Breast epithelium (tissue), 3 donors: ENCODE measurements at regions not wholly inside any gene's neighbourhood (a gene's known extent, or its start where the extent isn't known, plus 50 kb on each side); places are given as distances from the start of the nearest gene placed in this dataset.

ENCODE experiments used
- POLR2A ChIP-seq: fragments of 450-650 bp; IDR thresholded peaks from one replicate; pipeline ENCODE4 v1.6.1; 2016; ENCODE audit warnings: antibody characterized with exemption, mild to moderate bottlenecking, moderate library complexity
- POLR2AphosphoS5 ChIP-seq, 3 donors: sonication (generic); formaldehyde crosslinking; IDR thresholded peaks; one replicate each; pipeline ENCODE4 v1.6.1; 2017; ENCODE audit warnings: antibody characterized with exemption in 3 of 3
- TF ChIP-seq, protein P1 (sequence below), 3 donors: fragments of 450-650 bp; IDR thresholded peaks; one replicate each; pipeline ENCODE4 v1.5.1; 2016 to 2017; ENCODE audit warnings: antibody characterized with exemption in 3 of 3, mild to moderate bottlenecking in 3 of 3, moderate library complexity in 3 of 3

GRCh38 chr4:184902550-184902949 is 76.8 kb upstream of the ACSL1 start:
- TF ChIP-seq, protein P1, sequence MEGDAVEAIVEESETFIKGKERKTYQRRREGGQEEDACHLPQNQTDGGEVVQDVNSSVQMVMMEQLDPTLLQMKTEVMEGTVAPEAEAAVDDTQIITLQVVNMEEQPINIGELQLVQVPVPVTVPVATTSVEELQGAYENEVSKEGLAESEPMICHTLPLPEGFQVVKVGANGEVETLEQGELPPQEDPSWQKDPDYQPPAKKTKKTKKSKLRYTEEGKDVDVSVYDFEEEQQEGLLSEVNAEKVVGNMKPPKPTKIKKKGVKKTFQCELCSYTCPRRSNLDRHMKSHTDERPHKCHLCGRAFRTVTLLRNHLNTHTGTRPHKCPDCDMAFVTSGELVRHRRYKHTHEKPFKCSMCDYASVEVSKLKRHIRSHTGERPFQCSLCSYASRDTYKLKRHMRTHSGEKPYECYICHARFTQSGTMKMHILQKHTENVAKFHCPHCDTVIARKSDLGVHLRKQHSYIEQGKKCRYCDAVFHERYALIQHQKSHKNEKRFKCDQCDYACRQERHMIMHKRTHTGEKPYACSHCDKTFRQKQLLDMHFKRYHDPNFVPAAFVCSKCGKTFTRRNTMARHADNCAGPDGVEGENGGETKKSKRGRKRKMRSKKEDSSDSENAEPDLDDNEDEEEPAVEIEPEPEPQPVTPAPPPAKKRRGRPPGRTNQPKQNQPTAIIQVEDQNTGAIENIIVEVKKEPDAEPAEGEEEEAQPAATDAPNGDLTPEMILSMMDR (IDR thresholded peaks at IDR 0.05): no peak
- TF ChIP-seq POLR2A: no peak
- TF ChIP-seq POLR2AphosphoS5 (IDR thresholded peaks at IDR 0.05): no peak
